Keratinocyte (primary cell): ENCODE measurements at regions not wholly inside any gene's neighbourhood (a gene's known extent, or its start where the extent isn't known, plus 50 kb on each side); places are given as distances from the start of the nearest gene placed in this dataset.

Experiments
- DNase-seq: peaks from one replicate; pipeline ENCODE4 v3.0.0-alpha.2; 2011; ENCODE audit warnings: low read depth, missing footprints, low spot score
- FAIRE-seq: peaks from 2 replicates; lab custom pipeline; 2011; peaks lifted over from hg19 to GRCh38; lab: Jason Lieb, UNC
- H2AFZ ChIP-seq: 2 replicates; pipeline ENCODE4 v1.6.0; 2012; ENCODE audit warnings: low read length, control low read depth, inconsistent platforms; ENCODE audit not compliant: control insufficient read depth
- H3K27ac ChIP-seq: 2 replicates; pipeline ENCODE4 v1.5.1; 2011; ENCODE audit warnings: low read length; ENCODE audit not compliant: control insufficient read depth, insufficient read depth
- H3K27me3 ChIP-seq: 3 replicates; pipeline ENCODE4 v1.6.0; 2011; ENCODE audit warnings: low read length; ENCODE audit not compliant: control insufficient read depth, insufficient read depth; ENCODE audit errors: extremely low read depth
- H3K36me3 ChIP-seq, 2 experiments: 2 replicates in 1 of 2; 3 replicates in 1 of 2; pipeline ENCODE4 v1.5.1; 2011; ENCODE audit warnings: low read length in 2 of 2, mild to moderate bottlenecking in 1 of 2; ENCODE audit not compliant: control insufficient read depth in 2 of 2, insufficient read depth in 2 of 2; ENCODE audit errors: extremely low read depth in 1 of 2
- H3K4me1 ChIP-seq: 3 replicates; pipeline ENCODE4 v1.5.1; 2011; ENCODE audit warnings: low read length; ENCODE audit not compliant: control insufficient read depth, insufficient read depth; ENCODE audit errors: extremely low read depth
- H3K4me2 ChIP-seq: 3 replicates; pipeline ENCODE4 v1.6.0; 2011; ENCODE audit warnings: low read depth, low read length; ENCODE audit not compliant: control insufficient read depth, insufficient read depth; ENCODE audit errors: extremely low read depth
- H3K4me3 ChIP-seq, 3 experiments: fragments of 200-600 bp in 1 of 3; sonication (generic) in 1 of 3; 2 replicates in 2 of 3; 3 replicates in 1 of 3; pipeline ENCODE4 v1.5.1; 2011 to 2016; ENCODE audit warnings: low read length in 3 of 3, mild to moderate bottlenecking in 3 of 3, control low read depth in 2 of 3, inconsistent platforms in 1 of 3, low read depth in 1 of 3, mixed read lengths in 1 of 3, mixed run types in 1 of 3, moderate library complexity in 1 of 3; ENCODE audit not compliant: control insufficient read depth in 2 of 3, insufficient read depth in 2 of 3; ENCODE audit errors: extremely low read depth in 1 of 3
- H3K79me2 ChIP-seq: 2 replicates; pipeline ENCODE4 v1.6.0; 2012; ENCODE audit warnings: low read length; ENCODE audit not compliant: control insufficient read depth, insufficient read depth
- H3K9ac ChIP-seq: 3 replicates; pipeline ENCODE4 v1.6.0; 2011; ENCODE audit warnings: low read length; ENCODE audit not compliant: control insufficient read depth, insufficient read depth; ENCODE audit errors: extremely low read depth
- H3K9me1 ChIP-seq: 3 replicates; pipeline ENCODE4 v1.6.0; 2011; ENCODE audit warnings: low read length; ENCODE audit not compliant: control insufficient read depth, insufficient read depth; ENCODE audit errors: extremely low read depth
- H3K9me3 ChIP-seq: 2 replicates; pipeline ENCODE4 v1.5.1; 2012; ENCODE audit warnings: low read depth, low read length; ENCODE audit not compliant: control insufficient read depth
- H4K20me1 ChIP-seq: 3 replicates; pipeline ENCODE4 v1.6.0; 2011; ENCODE audit warnings: low read length; ENCODE audit not compliant: control insufficient read depth, insufficient read depth; ENCODE audit errors: extremely low read depth
- EZH2 ChIP-seq: IDR thresholded peaks from one replicate; pipeline ENCODE4 v1.6.1; 2012; ENCODE audit warnings: inconsistent platforms, mild to moderate bottlenecking, low read length, moderate library complexity
- dilution Hi-C: fragments of 300-500 bp; cut with MboI; formaldehyde crosslinking; loops from one replicate; pipeline ENCODE4 v1.7.0; 2020; ENCODE audit warnings: low sequenced_read_pairs; ENCODE audit not compliant: extremely low pct_ligation_motif_present
- TF ChIP-seq, protein P1 (sequence below), 3 experiments: IDR thresholded peaks in 1 of 3; conservative IDR thresholded peaks in 1 of 3; optimal IDR thresholded peaks in 1 of 3; 2 replicates in 2 of 3; 3 replicates in 1 of 3; pipeline versions ENCODE3 to v1.5.1; 2011; ENCODE audit warnings: low read length in 3 of 3, mild to moderate bottlenecking in 3 of 3, moderate library complexity in 2 of 3, control low read depth in 1 of 3, inconsistent platforms in 1 of 3; ENCODE audit not compliant: insufficient read depth in 2 of 3; ENCODE audit errors: extremely low read depth in 1 of 3

GRCh38 chr1:82972841-82973553 lies 1025.9 kb downstream of the TTLL7 start:
- Histone ChIP-seq H3K36me3 (no peaks in the 10 kb centered on the region), H3K4me2 (no peak overlapping the region), H3K4me1 (no peaks in the 10 kb centered on the region), H2AFZ (no peak overlapping the region), H3K79me2 (no peaks in the 10 kb centered on the region), H3K27ac (no peak overlapping the region), H3K4me3 (no peak overlapping the region), H3K9me1 (no peaks in the 10 kb centered on the region), H3K27me3 (no peaks in the 10 kb centered on the region), H3K9ac (no peak overlapping the region), H4K20me1 (no peaks in the 10 kb centered on the region), H3K9me3 (no peaks in the 10 kb centered on the region)
- DNase-seq: no peak
- TF ChIP-seq, protein P1, sequence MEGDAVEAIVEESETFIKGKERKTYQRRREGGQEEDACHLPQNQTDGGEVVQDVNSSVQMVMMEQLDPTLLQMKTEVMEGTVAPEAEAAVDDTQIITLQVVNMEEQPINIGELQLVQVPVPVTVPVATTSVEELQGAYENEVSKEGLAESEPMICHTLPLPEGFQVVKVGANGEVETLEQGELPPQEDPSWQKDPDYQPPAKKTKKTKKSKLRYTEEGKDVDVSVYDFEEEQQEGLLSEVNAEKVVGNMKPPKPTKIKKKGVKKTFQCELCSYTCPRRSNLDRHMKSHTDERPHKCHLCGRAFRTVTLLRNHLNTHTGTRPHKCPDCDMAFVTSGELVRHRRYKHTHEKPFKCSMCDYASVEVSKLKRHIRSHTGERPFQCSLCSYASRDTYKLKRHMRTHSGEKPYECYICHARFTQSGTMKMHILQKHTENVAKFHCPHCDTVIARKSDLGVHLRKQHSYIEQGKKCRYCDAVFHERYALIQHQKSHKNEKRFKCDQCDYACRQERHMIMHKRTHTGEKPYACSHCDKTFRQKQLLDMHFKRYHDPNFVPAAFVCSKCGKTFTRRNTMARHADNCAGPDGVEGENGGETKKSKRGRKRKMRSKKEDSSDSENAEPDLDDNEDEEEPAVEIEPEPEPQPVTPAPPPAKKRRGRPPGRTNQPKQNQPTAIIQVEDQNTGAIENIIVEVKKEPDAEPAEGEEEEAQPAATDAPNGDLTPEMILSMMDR (optimal IDR thresholded peaks at IDR 0.05 in 1 of 3, IDR thresholded peaks at IDR 0.05 in 1 of 3, conservative IDR thresholded peaks at IDR 0.05 in 1 of 3; ENCODE audit: extremely low read depth in 1 of 3, insufficient read depth in 2 of 3, low read length in 3 of 3): no peak
- no peak for TF ChIP-seq EZH2
- no peak for FAIRE-seq
- dilution Hi-C loops: no loop called here

DNA sequence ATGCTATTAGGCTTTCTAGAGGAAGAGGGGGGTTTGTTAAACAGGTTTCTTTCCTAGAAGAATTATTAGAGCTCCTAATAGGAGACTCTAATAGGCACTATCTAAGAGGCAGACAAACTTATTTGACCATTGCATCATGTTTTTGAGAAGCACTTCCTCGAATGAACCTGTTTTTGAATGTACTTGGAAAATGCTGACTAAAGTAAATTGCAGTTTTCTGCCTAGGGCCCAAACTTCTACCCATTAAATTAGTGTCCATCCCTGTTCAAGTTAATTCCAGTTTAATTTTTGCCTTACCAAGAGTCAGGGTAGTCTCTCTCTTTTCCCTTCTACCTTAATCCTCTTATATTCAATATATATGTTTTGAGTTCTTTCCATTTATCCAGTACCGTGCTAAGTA lies 1029.6 kb downstream of the TTLL7 start:
- no peak overlapping the region for H3K4me2 ChIP-seq
- H3K9me1 ChIP-seq: no peaks in the 10 kb centered on the region
- no peak for TF ChIP-seq EZH2
- TF ChIP-seq, protein P1 (optimal IDR thresholded peaks at IDR 0.05 in 1 of 3, IDR thresholded peaks at IDR 0.05 in 1 of 3, conservative IDR thresholded peaks at IDR 0.05 in 1 of 3; ENCODE audit: extremely low read depth in 1 of 3, insufficient read depth in 2 of 3, low read length in 3 of 3): no peak
- H3K4me1 ChIP-seq: no peaks in the 10 kb centered on the region
- H3K27ac ChIP-seq: no peak overlapping the region
- H3K36me3 ChIP-seq: no peaks in the 10 kb centered on the region
- dilution Hi-C loops: no loop called here
- no peaks in the 10 kb centered on the region for H3K27me3 ChIP-seq
- no peak overlapping the region for H2AFZ ChIP-seq
- H4K20me1 ChIP-seq: no peaks in the 10 kb centered on the region
- H3K4me3 ChIP-seq: no peak overlapping the region
- no peaks in the 10 kb centered on the region for H3K9me3 ChIP-seq
- DNase-seq (no peak), FAIRE-seq (no peak)
- H3K9ac ChIP-seq: no peak overlapping the region
- H3K79me2 ChIP-seq: no peaks in the 10 kb centered on the region
